ENCODE measurements at regions not wholly inside any gene's neighbourhood (a gene's known extent, or its start where the extent isn't known, plus 50 kb on each side); places are given as distances from the start of the nearest gene placed in this dataset.

DNA sequence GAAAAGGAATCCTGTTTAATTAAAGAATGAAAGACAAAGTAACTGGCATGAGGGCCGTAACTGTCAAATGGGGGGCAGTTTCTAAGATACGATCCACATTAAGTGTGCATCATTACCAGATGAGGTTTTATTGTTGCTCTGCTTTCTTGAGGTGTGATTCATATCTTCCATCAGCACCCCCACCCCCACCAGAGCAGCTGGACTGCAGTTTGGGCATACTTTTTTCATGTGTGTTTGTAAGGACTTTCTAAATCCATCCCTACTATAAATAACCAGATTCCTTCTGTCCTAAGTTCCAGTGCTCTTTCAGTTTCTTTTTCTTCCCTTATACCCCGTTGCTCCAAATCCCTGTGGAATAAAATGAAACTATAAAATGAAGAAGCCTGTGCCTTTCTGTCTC, 142.1 kb downstream of the CDCA7 start:
- TF ChIP-seq, protein P1, sequence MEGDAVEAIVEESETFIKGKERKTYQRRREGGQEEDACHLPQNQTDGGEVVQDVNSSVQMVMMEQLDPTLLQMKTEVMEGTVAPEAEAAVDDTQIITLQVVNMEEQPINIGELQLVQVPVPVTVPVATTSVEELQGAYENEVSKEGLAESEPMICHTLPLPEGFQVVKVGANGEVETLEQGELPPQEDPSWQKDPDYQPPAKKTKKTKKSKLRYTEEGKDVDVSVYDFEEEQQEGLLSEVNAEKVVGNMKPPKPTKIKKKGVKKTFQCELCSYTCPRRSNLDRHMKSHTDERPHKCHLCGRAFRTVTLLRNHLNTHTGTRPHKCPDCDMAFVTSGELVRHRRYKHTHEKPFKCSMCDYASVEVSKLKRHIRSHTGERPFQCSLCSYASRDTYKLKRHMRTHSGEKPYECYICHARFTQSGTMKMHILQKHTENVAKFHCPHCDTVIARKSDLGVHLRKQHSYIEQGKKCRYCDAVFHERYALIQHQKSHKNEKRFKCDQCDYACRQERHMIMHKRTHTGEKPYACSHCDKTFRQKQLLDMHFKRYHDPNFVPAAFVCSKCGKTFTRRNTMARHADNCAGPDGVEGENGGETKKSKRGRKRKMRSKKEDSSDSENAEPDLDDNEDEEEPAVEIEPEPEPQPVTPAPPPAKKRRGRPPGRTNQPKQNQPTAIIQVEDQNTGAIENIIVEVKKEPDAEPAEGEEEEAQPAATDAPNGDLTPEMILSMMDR (IDR thresholded peaks at IDR 0.05; ENCODE audit: low read depth, low read length), result no peak
- no peak for TF ChIP-seq POLR2A (IDR thresholded peaks at IDR 0.05; ENCODE audit: extremely low read depth, insufficient read length)
- TF ChIP-seq, protein P2, sequence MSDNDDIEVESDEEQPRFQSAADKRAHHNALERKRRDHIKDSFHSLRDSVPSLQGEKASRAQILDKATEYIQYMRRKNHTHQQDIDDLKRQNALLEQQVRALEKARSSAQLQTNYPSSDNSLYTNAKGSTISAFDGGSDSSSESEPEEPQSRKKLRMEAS (IDR thresholded peaks at IDR 0.05; ENCODE audit: low read depth, low read length), result no peak

All from NB4 (cell line).